ENCODE measurements at regions not wholly inside any gene's neighbourhood (a gene's known extent, or its start where the extent isn't known, plus 50 kb on each side); places are given as distances from the start of the nearest gene placed in this dataset.
"Not testable (repeated sequence)": the region's sequence is repeated elsewhere in the genome, so short reads cannot be mapped to it uniquely, and the experiment has no call there.

GRCh38 chr10:8312781-8313180 is 258.3 kb downstream of the GATA3 start:
- peaks cover 2 to 4% of the 10 kb centered on the region in 2 donors for H3K9me3 Mint-ChIP-seq
- no peaks in the 10 kb centered on the region for H3K27me3 Mint-ChIP-seq (ENCODE audit: low read depth)
- H3K36me3 Mint-ChIP-seq (ENCODE audit: insufficient read depth in 2 of 2): peaks cover 3% of the 10 kb centered on the region in 2 donors
- ATAC-seq (replicated peaks in 1 of 2) (no peak), DNase-seq (no peak)
- no peak overlapping the region for H3K27ac Mint-ChIP-seq
- H3K4me1 Mint-ChIP-seq (ENCODE audit: low read depth): peaks cover 65% of the 10 kb centered on the region
- no peak overlapping the region for H3K4me3 Mint-ChIP-seq

- no peak overlapping the region for H3K27ac Mint-ChIP-seq
- ATAC-seq (replicated peaks in 1 of 2) (no peak), DNase-seq (no peak)
- H3K4me3 Mint-ChIP-seq: no peak overlapping the region
- H3K27me3 Mint-ChIP-seq (ENCODE audit: low read depth): no peaks in the 10 kb centered on the region
- peaks cover 63% of the 10 kb centered on the region for H3K4me1 Mint-ChIP-seq (ENCODE audit: low read depth)
- peaks cover 3% of the 10 kb centered on the region in 2 donors for H3K36me3 Mint-ChIP-seq (ENCODE audit: insufficient read depth in 2 of 2)
- peaks cover 2 to 4% of the 10 kb centered on the region in 2 donors for H3K9me3 Mint-ChIP-seq
These were observed 260.0 kb downstream of the GATA3 start for GRCh38 chr10:8314486-8314885.

GRCh38 chr10:8315619-8316021 is 261.1 kb downstream of the GATA3 start:
- DNase-seq: peak; percentile 35
- H3K4me3 Mint-ChIP-seq: peak overlapping the region; percentile 18 to 27
- peak; percentile 77 to 82 for ATAC-seq (replicated peaks in 1 of 2)
- peaks cover 3% of the 10 kb centered on the region in 2 donors for H3K36me3 Mint-ChIP-seq (ENCODE audit: insufficient read depth in 2 of 2)
- H3K27ac Mint-ChIP-seq: peak overlapping the region; percentile 27
- H3K4me1 Mint-ChIP-seq (ENCODE audit: low read depth): peaks cover 67% of the 10 kb centered on the region
- peaks cover 2 to 4% of the 10 kb centered on the region in 2 donors for H3K9me3 Mint-ChIP-seq
- H3K27me3 Mint-ChIP-seq (ENCODE audit: low read depth): no peaks in the 10 kb centered on the region

- Mint-ChIP-seq H3K9me3 (peaks cover 2 to 4% of the 10 kb centered on the region in 2 donors), H3K27ac (peak overlapping the region; percentile 27), H3K4me3 (peak overlapping the region; percentile 18 to 27), H3K27me3 (ENCODE audit: low read depth) (no peaks in the 10 kb centered on the region), H3K36me3 (ENCODE audit: insufficient read depth in 2 of 2) (peaks cover 3% of the 10 kb centered on the region in 2 donors), H3K4me1 (ENCODE audit: low read depth) (peaks cover 61% of the 10 kb centered on the region)
- DNase-seq (no peak), ATAC-seq (replicated peaks in 1 of 2) (peak; percentile 9 to 34)
These were observed 261.8 kb downstream of the GATA3 start for GRCh38 chr10:8316284-8316683.

- ATAC-seq (replicated peaks in 1 of 2); H3K36me3 Mint-ChIP-seq (ENCODE audit: insufficient read depth in 2 of 2); H3K9me3 Mint-ChIP-seq; H3K27me3 Mint-ChIP-seq (ENCODE audit: low read depth); H3K27ac Mint-ChIP-seq; H3K4me3 Mint-ChIP-seq; DNase-seq: not testable (repeated sequence)
- peaks cover 55% of the 10 kb centered on the region for H3K4me1 Mint-ChIP-seq (ENCODE audit: low read depth)
These were observed 263.9 kb downstream of the GATA3 start for GRCh38 chr10:8318429-8318828.

- Mint-ChIP-seq H3K4me1 (ENCODE audit: low read depth) (peaks cover 55% of the 10 kb centered on the region), H3K27ac (no peak overlapping the region), H3K27me3 (ENCODE audit: low read depth) (no peaks in the 10 kb centered on the region), H3K36me3 (ENCODE audit: insufficient read depth in 2 of 2) (peaks cover 3% of the 10 kb centered on the region in 2 donors), H3K9me3 (peaks cover 2 to 4% of the 10 kb centered on the region in 2 donors), H3K4me3 (no peak overlapping the region)
- no peak for DNase-seq
- ATAC-seq (replicated peaks in 1 of 2): no peak
These were observed 264.5 kb downstream of the GATA3 start for GRCh38 chr10:8318956-8319355.

- no peak overlapping the region for H3K27ac Mint-ChIP-seq
- peaks cover 2 to 4% of the 10 kb centered on the region in 2 donors for H3K9me3 Mint-ChIP-seq
- ATAC-seq (replicated peaks in 1 of 2) (no peak), DNase-seq (no peak)
- H3K36me3 Mint-ChIP-seq (ENCODE audit: insufficient read depth in 2 of 2): peaks cover 2 to 3% of the 10 kb centered on the region in 2 donors
- H3K4me3 Mint-ChIP-seq: no peak overlapping the region
- peaks cover 54% of the 10 kb centered on the region for H3K4me1 Mint-ChIP-seq (ENCODE audit: low read depth)
- H3K27me3 Mint-ChIP-seq (ENCODE audit: low read depth): no peaks in the 10 kb centered on the region
These were observed 265.2 kb downstream of the GATA3 start for GRCh38 chr10:8319704-8320103.

- Mint-ChIP-seq H3K27ac (no peak overlapping the region), H3K9me3 (no peaks in the 10 kb centered on the region), H3K27me3 (ENCODE audit: low read depth) (no peaks in the 10 kb centered on the region), H3K4me3 (no peak overlapping the region), H3K4me1 (ENCODE audit: low read depth) (peaks cover 55% of the 10 kb centered on the region), H3K36me3 (ENCODE audit: insufficient read depth in 2 of 2) (no peaks in the 10 kb centered on the region)
- no peak for DNase-seq
- no peak for ATAC-seq (replicated peaks in 1 of 2)
These were observed 267.5 kb downstream of the GATA3 start for GRCh38 chr10:8321990-8322389.

- Mint-ChIP-seq H3K4me1 (ENCODE audit: low read depth) (peaks cover 70% of the 10 kb centered on the region), H3K4me3 (no peak overlapping the region), H3K27me3 (ENCODE audit: low read depth) (no peaks in the 10 kb centered on the region), H3K9me3 (no peaks in the 10 kb centered on the region), H3K27ac (no peak overlapping the region), H3K36me3 (ENCODE audit: insufficient read depth in 2 of 2) (no peaks in the 10 kb centered on the region)
- no peak for ATAC-seq (replicated peaks in 1 of 2)
- no peak for DNase-seq
These were observed 269.1 kb downstream of the GATA3 start for GRCh38 chr10:8323428-8324054.

- peak overlapping the region; percentile 69 to 90 for H3K4me3 Mint-ChIP-seq
- peaks cover 0 to 2% of the 10 kb centered on the region in 2 donors for H3K9me3 Mint-ChIP-seq
These were observed 270.8 kb downstream of the GATA3 start for GRCh38 chr10:8325024-8325980.

GRCh38 chr10:8326396-8327139 is 272.1 kb downstream of the GATA3 start:
- Mint-ChIP-seq H3K27ac (no peak overlapping the region), H3K36me3 (ENCODE audit: insufficient read depth in 2 of 2) (peaks cover 2 to 4% of the 10 kb centered on the region in 2 donors), H3K9me3 (peaks cover 0 to 2% of the 10 kb centered on the region in 2 donors), H3K27me3 (ENCODE audit: low read depth) (peaks cover 6% of the 10 kb centered on the region), H3K4me3 (peak overlapping the region; percentile 69 to 90), H3K4me1 (ENCODE audit: low read depth) (peaks cover 96% of the 10 kb centered on the region)
- ATAC-seq (replicated peaks in 1 of 2) (no peak), DNase-seq (no peak)

More at GRCh38 chr10:8325024-8325980, 270.8 kb downstream of the GATA3 start:
- H3K36me3 Mint-ChIP-seq (ENCODE audit: insufficient read depth in 2 of 2): peaks cover 2 to 4% of the 10 kb centered on the region in 2 donors
- ATAC-seq (replicated peaks in 1 of 2): peak; percentile 88 to 89
- H3K27ac Mint-ChIP-seq: peak overlapping the region; percentile 100
- DNase-seq: peak in 1 of 2 donors; percentile 51
- H3K27me3 Mint-ChIP-seq (ENCODE audit: low read depth): peaks cover 6% of the 10 kb centered on the region
- H3K4me1 Mint-ChIP-seq (ENCODE audit: low read depth): peaks cover 86% of the 10 kb centered on the region

- H3K27ac Mint-ChIP-seq: peak overlapping the region; percentile 14
- H3K9me3 Mint-ChIP-seq: peaks cover 0 to 2% of the 10 kb centered on the region in 2 donors
- H3K4me1 Mint-ChIP-seq (ENCODE audit: low read depth): peaks cover 99% of the 10 kb centered on the region
- H3K36me3 Mint-ChIP-seq (ENCODE audit: insufficient read depth in 2 of 2): peaks cover 2 to 4% of the 10 kb centered on the region in 2 donors
- ATAC-seq (replicated peaks in 1 of 2) (no peak), DNase-seq (no peak)
- H3K4me3 Mint-ChIP-seq: peak overlapping the region in 1 of 2 donors; percentile 32
- peaks cover 6% of the 10 kb centered on the region for H3K27me3 Mint-ChIP-seq (ENCODE audit: low read depth)
These were observed 272.6 kb downstream of the GATA3 start for GRCh38 chr10:8327140-8327423.

GRCh38 chr10:8331387-8331786 is 276.9 kb downstream of the GATA3 start:
- Mint-ChIP-seq H3K27ac (peak overlapping the region; percentile 45), H3K27me3 (ENCODE audit: low read depth) (peaks cover 6% of the 10 kb centered on the region), H3K9me3 (peaks cover 0 to 2% of the 10 kb centered on the region in 2 donors), H3K36me3 (ENCODE audit: insufficient read depth in 2 of 2) (peaks cover 2 to 4% of the 10 kb centered on the region in 2 donors), H3K4me3 (peak overlapping the region; percentile 75 to 81), H3K4me1 (ENCODE audit: low read depth) (peaks cover 85% of the 10 kb centered on the region)
- ATAC-seq (replicated peaks in 1 of 2) (no peak), DNase-seq (peak; percentile 30 to 33)

Data from activated T-cell treated with anti-CD3 and anti-CD28 coated beads, Interleukin-2, amount 50 U/mL, for 72 hours (primary cell).